AG08395 (cell line): ENCODE measurements at regions not wholly inside any gene's neighbourhood (a gene's known extent, or its start where the extent isn't known, plus 50 kb on each side); places are given as distances from the start of the nearest gene placed in this dataset.

Experiments used
- DNase-seq: peaks from one replicate; pipeline ENCODE4 v3.0.0; 2012; ENCODE audit warnings: mixed read lengths, low spot score

GRCh38 chr13:43984292-43984691 is 104.6 kb downstream of the LACC1 start:
- no peak for DNase-seq

GRCh38 chr13:43985422-43986072 is 105.8 kb downstream of the LACC1 start:
- DNase-seq, result no peak

- no peak for DNase-seq
Observed at GRCh38 chr13:43986421-43986981, 106.8 kb downstream of the LACC1 start.

- no peak for DNase-seq
Observed at GRCh38 chr13:43988302-43988701, 108.6 kb downstream of the LACC1 start.

- DNase-seq, result no peak
Observed at GRCh38 chr13:43990021-43990420, 110.3 kb downstream of the LACC1 start.

- no peak for DNase-seq
Observed at GRCh38 chr13:43990829-43991228, 111.1 kb downstream of the LACC1 start.

GRCh38 chr13:43991773-43992201 is 112.1 kb downstream of the LACC1 start:
- DNase-seq, result no peak

GRCh38 chr13:43992211-43992610 is 112.5 kb downstream of the LACC1 start:
- DNase-seq, result no peak

GRCh38 chr13:43994999-43995859 is 115.5 kb downstream of the LACC1 start:
- DNase-seq, result no peak

GRCh38 chr13:43996221-43996620 is 116.5 kb downstream of the LACC1 start:
- DNase-seq, result no peak

GRCh38 chr13:44003481-44003880 is 123.8 kb downstream of the LACC1 start:
- DNase-seq, result no peak

GRCh38 chr13:44004878-44005277 is 125.2 kb downstream of the LACC1 start:
- DNase-seq, result peak; percentile 70

- DNase-seq, result no peak
Observed at GRCh38 chr13:44007451-44007850, 127.7 kb downstream of the LACC1 start.

- peak; percentile 6 for DNase-seq
Observed at GRCh38 chr13:44011036-44011435, 131.3 kb downstream of the LACC1 start.

GRCh38 chr13:44012910-44013757 is 133.4 kb downstream of the LACC1 start:
- no peak for DNase-seq

- peak; percentile 58 for DNase-seq
Observed at GRCh38 chr13:44013758-44014291, 134.1 kb downstream of the LACC1 start.

- DNase-seq, result no peak
Observed at GRCh38 chr13:44014501-44014900, 134.8 kb downstream of the LACC1 start.

- DNase-seq, result no peak
Observed at GRCh38 chr13:44015118-44015517, 135.4 kb downstream of the LACC1 start.

- DNase-seq, result no peak
Observed at GRCh38 chr13:44015811-44016210, 136.1 kb downstream of the LACC1 start.

- no peak for DNase-seq
Observed at GRCh38 chr13:44017756-44018309, 138.1 kb downstream of the LACC1 start.

- DNase-seq, result no peak
Observed at GRCh38 chr13:44019651-44020050, 139.9 kb downstream of the LACC1 start.

- no peak for DNase-seq
Observed at GRCh38 chr13:44021422-44021821, 141.7 kb downstream of the LACC1 start.
